ENCODE measurements at regions not wholly inside any gene's neighbourhood (a gene's known extent, or its start where the extent isn't known, plus 50 kb on each side); places are given as distances from the start of the nearest gene placed in this dataset.

GRCh38 chr14:71815110-71815509 is 117.1 kb upstream of the RGS6 start:
- no peaks in the 10 kb centered on the region for H3K27me3 ChIP-seq (ENCODE audit: control insufficient read depth in 1 of 2, insufficient read depth in 1 of 2, low read length in 2 of 2)
- H4K8ac ChIP-seq (ENCODE audit: low read length) = no peak overlapping the region
- no peak overlapping the region for H3K9ac ChIP-seq (ENCODE audit: low read length)
- H3K4ac ChIP-seq (ENCODE audit: low read depth in 1 of 2, low read length in 2 of 2) = no peak overlapping the region
- no peak overlapping the region for H3K23ac ChIP-seq (ENCODE audit: low read length in 2 of 2)
- no peak overlapping the region for H2BK12ac ChIP-seq (ENCODE audit: low read length in 2 of 2)
- no peaks in the 10 kb centered on the region for H3K36me3 ChIP-seq (ENCODE audit: control insufficient read depth in 1 of 2, insufficient read depth in 2 of 2, low read depth in 1 of 2, low read length in 2 of 2)
- DNase-seq = peak; percentile 50
- H4K91ac ChIP-seq (ENCODE audit: low read length) = no peak overlapping the region
- no peak overlapping the region for H3K4me3 ChIP-seq (ENCODE audit: insufficient read depth in 1 of 2, low read depth in 1 of 2, low read length in 2 of 2)
- no peaks in the 10 kb centered on the region for H3K4me1 ChIP-seq (ENCODE audit: control insufficient read depth, insufficient read depth, low read depth, low read length)
- no peaks in the 10 kb centered on the region for H3K9me3 ChIP-seq (ENCODE audit: control insufficient read depth, low read length)
- H2BK5ac ChIP-seq (ENCODE audit: low read depth, low read length, poor library complexity, severe bottlenecking) = no peak overlapping the region
- no peak overlapping the region for H2BK120ac ChIP-seq (ENCODE audit: low read depth, low read length)
- 60% methylated on average over 4 of the region's 4 CpGs for WGBS
- H3K79me1 ChIP-seq (replicated peaks; ENCODE audit: low read length, poor library complexity, severe bottlenecking) = no peaks in the 10 kb centered on the region
- H2AK5ac ChIP-seq (ENCODE audit: low read length, severe bottlenecking) = no peak overlapping the region
- no peak overlapping the region for H2AFZ ChIP-seq (ENCODE audit: low read depth, low read length)
- no peak overlapping the region for H2BK15ac ChIP-seq (ENCODE audit: low read depth, poor library complexity, severe bottlenecking)
- no peak overlapping the region for H3K4me2 ChIP-seq (ENCODE audit: low read length, poor library complexity, severe bottlenecking)
- H3K27ac ChIP-seq (ENCODE audit: low read length, poor library complexity, severe bottlenecking) = no peak overlapping the region
- no peak overlapping the region for H3K18ac ChIP-seq (ENCODE audit: low read depth in 1 of 2, low read length in 2 of 2)
- H3K14ac ChIP-seq (ENCODE audit: low read length in 2 of 2) = no peak overlapping the region

GRCh38 chr14:71824816-71825215 is 107.4 kb upstream of the RGS6 start:
- H3K23ac ChIP-seq (ENCODE audit: low read length in 2 of 2) = no peak overlapping the region
- no peak overlapping the region for H2AK5ac ChIP-seq (ENCODE audit: low read length, severe bottlenecking)
- no peak for DNase-seq
- H2BK15ac ChIP-seq (ENCODE audit: low read depth, poor library complexity, severe bottlenecking) = no peak overlapping the region
- no peak overlapping the region for H2BK12ac ChIP-seq (ENCODE audit: low read length in 2 of 2)
- H3K79me1 ChIP-seq (replicated peaks; ENCODE audit: low read length, poor library complexity, severe bottlenecking) = no peaks in the 10 kb centered on the region
- H3K9me3 ChIP-seq (ENCODE audit: control insufficient read depth, low read length) = peaks cover 4% of the 10 kb centered on the region
- H2BK120ac ChIP-seq (ENCODE audit: low read depth, low read length) = no peak overlapping the region
- H4K8ac ChIP-seq (ENCODE audit: low read length) = no peak overlapping the region
- H3K4me1 ChIP-seq (ENCODE audit: control insufficient read depth, insufficient read depth, low read depth, low read length) = no peaks in the 10 kb centered on the region
- no peak overlapping the region for H3K14ac ChIP-seq (ENCODE audit: low read length in 2 of 2)
- no peak overlapping the region for H4K91ac ChIP-seq (ENCODE audit: low read length)
- H3K27me3 ChIP-seq (ENCODE audit: control insufficient read depth in 1 of 2, insufficient read depth in 1 of 2, low read length in 2 of 2) = no peaks in the 10 kb centered on the region
- no peak overlapping the region for H3K4ac ChIP-seq (ENCODE audit: low read depth in 1 of 2, low read length in 2 of 2)
- no peaks in the 10 kb centered on the region for H3K36me3 ChIP-seq (ENCODE audit: control insufficient read depth in 1 of 2, insufficient read depth in 2 of 2, low read depth in 1 of 2, low read length in 2 of 2)
- H3K9ac ChIP-seq (ENCODE audit: low read length) = no peak overlapping the region
- H3K27ac ChIP-seq (ENCODE audit: low read length, poor library complexity, severe bottlenecking) = no peak overlapping the region
- H3K4me2 ChIP-seq (ENCODE audit: low read length, poor library complexity, severe bottlenecking) = no peak overlapping the region
- H2BK5ac ChIP-seq (ENCODE audit: low read depth, low read length, poor library complexity, severe bottlenecking) = no peak overlapping the region
- no peak overlapping the region for H2AFZ ChIP-seq (ENCODE audit: low read depth, low read length)
- no peak overlapping the region for H3K18ac ChIP-seq (ENCODE audit: low read depth in 1 of 2, low read length in 2 of 2)
- 69% methylated on average over 4 of the region's 5 CpGs for WGBS
- H3K4me3 ChIP-seq (ENCODE audit: insufficient read depth in 1 of 2, low read depth in 1 of 2, low read length in 2 of 2) = no peak overlapping the region

GRCh38 chr14:71833476-71833875 is 98.8 kb upstream of the RGS6 start:
- 80% methylated on average over 2 of the region's 3 CpGs for WGBS
- Histone ChIP-seq H3K14ac (ENCODE audit: low read length in 2 of 2) (no peak overlapping the region), H3K27me3 (ENCODE audit: control insufficient read depth in 1 of 2, insufficient read depth in 1 of 2, low read length in 2 of 2) (no peaks in the 10 kb centered on the region), H3K9ac (ENCODE audit: low read length) (no peak overlapping the region), H3K4me1 (ENCODE audit: control insufficient read depth, insufficient read depth, low read depth, low read length) (no peaks in the 10 kb centered on the region), H2BK120ac (ENCODE audit: low read depth, low read length) (no peak overlapping the region), H3K4ac (ENCODE audit: low read depth in 1 of 2, low read length in 2 of 2) (no peak overlapping the region), H2AK5ac (ENCODE audit: low read length, severe bottlenecking) (no peak overlapping the region), H2BK5ac (ENCODE audit: low read depth, low read length, poor library complexity, severe bottlenecking) (no peak overlapping the region), H3K9me3 (ENCODE audit: control insufficient read depth, low read length) (peaks cover 21% of the 10 kb centered on the region), H3K18ac (ENCODE audit: low read depth in 1 of 2, low read length in 2 of 2) (no peak overlapping the region), H2BK12ac (ENCODE audit: low read length in 2 of 2) (no peak overlapping the region), H3K36me3 (ENCODE audit: control insufficient read depth in 1 of 2, insufficient read depth in 2 of 2, low read depth in 1 of 2, low read length in 2 of 2) (no peaks in the 10 kb centered on the region), H3K4me2 (ENCODE audit: low read length, poor library complexity, severe bottlenecking) (no peak overlapping the region), H2BK15ac (ENCODE audit: low read depth, poor library complexity, severe bottlenecking) (no peak overlapping the region), H3K23ac (ENCODE audit: low read length in 2 of 2) (no peak overlapping the region), H3K79me1 (replicated peaks; ENCODE audit: low read length, poor library complexity, severe bottlenecking) (no peaks in the 10 kb centered on the region), H4K91ac (ENCODE audit: low read length) (no peak overlapping the region), H3K27ac (ENCODE audit: low read length, poor library complexity, severe bottlenecking) (no peak overlapping the region), H2AFZ (ENCODE audit: low read depth, low read length) (no peak overlapping the region), H3K4me3 (ENCODE audit: insufficient read depth in 1 of 2, low read depth in 1 of 2, low read length in 2 of 2) (no peak overlapping the region), H4K8ac (ENCODE audit: low read length) (no peak overlapping the region)
- no peak for DNase-seq

GRCh38 chr14:71834284-71835204 is 97.7 kb upstream of the RGS6 start:
- Histone ChIP-seq H3K4me3 (ENCODE audit: insufficient read depth in 1 of 2, low read depth in 1 of 2, low read length in 2 of 2) (no peak overlapping the region), H3K4ac (ENCODE audit: low read depth in 1 of 2, low read length in 2 of 2) (no peak overlapping the region), H3K23ac (ENCODE audit: low read length in 2 of 2) (no peak overlapping the region), H2AK5ac (ENCODE audit: low read length, severe bottlenecking) (no peak overlapping the region), H3K36me3 (ENCODE audit: control insufficient read depth in 1 of 2, insufficient read depth in 2 of 2, low read depth in 1 of 2, low read length in 2 of 2) (no peaks in the 10 kb centered on the region), H3K4me2 (ENCODE audit: low read length, poor library complexity, severe bottlenecking) (no peak overlapping the region), H3K9ac (ENCODE audit: low read length) (no peak overlapping the region), H2BK120ac (ENCODE audit: low read depth, low read length) (no peak overlapping the region), H4K8ac (ENCODE audit: low read length) (no peak overlapping the region), H3K9me3 (ENCODE audit: control insufficient read depth, low read length) (peaks cover 21% of the 10 kb centered on the region), H3K27me3 (ENCODE audit: control insufficient read depth in 1 of 2, insufficient read depth in 1 of 2, low read length in 2 of 2) (no peaks in the 10 kb centered on the region), H2BK15ac (ENCODE audit: low read depth, poor library complexity, severe bottlenecking) (no peak overlapping the region), H4K91ac (ENCODE audit: low read length) (no peak overlapping the region), H3K14ac (ENCODE audit: low read length in 2 of 2) (no peak overlapping the region), H3K27ac (ENCODE audit: low read length, poor library complexity, severe bottlenecking) (no peak overlapping the region), H3K18ac (ENCODE audit: low read depth in 1 of 2, low read length in 2 of 2) (no peak overlapping the region), H2BK5ac (ENCODE audit: low read depth, low read length, poor library complexity, severe bottlenecking) (no peak overlapping the region), H2BK12ac (ENCODE audit: low read length in 2 of 2) (no peak overlapping the region), H3K4me1 (ENCODE audit: control insufficient read depth, insufficient read depth, low read depth, low read length) (no peaks in the 10 kb centered on the region), H3K79me1 (replicated peaks; ENCODE audit: low read length, poor library complexity, severe bottlenecking) (no peaks in the 10 kb centered on the region), H2AFZ (ENCODE audit: low read depth, low read length) (no peak overlapping the region)
- DNase-seq = no peak
- WGBS = 100% methylated on average over 2 of the region's 4 CpGs

Measured in mesenchymal stem cell (in vitro differentiated cells and primary cell).